CMK (cell line): ENCODE measurements at regions not wholly inside any gene's neighbourhood (a gene's known extent, or its start where the extent isn't known, plus 50 kb on each side); places are given as distances from the start of the nearest gene placed in this dataset.

ENCODE experiments used
- DNase-seq: peaks from one replicate; pipeline ENCODE4 v3.0.0-alpha.2; 2010; ENCODE audit warnings: low read depth

- DNase-seq = no peak
Observed at GRCh38 chr2:147550995-147551731, 293.7 kb upstream of the ACVR2A start.

DNA sequence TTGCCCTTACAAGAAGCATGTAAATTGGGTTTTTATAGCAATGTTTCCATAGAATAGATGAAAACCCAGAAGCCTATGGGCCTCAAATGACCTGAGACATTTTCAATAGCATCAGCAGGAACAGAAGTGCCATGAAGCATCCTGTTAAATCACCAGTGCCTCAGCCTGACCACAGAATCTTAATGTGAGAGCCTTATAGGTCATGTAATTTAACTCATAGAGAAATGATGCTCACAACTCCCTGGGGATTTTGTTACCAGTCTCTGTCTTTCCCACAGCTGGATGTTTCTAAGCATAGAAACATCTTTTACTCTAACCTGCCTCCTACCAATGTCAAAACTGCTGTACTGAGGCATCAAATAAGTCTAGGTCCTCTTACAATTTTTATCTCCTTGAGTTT is 295.8 kb upstream of the ACVR2A start:
- no peak for DNase-seq

GRCh38 chr2:147548451-147548850 is 296.4 kb upstream of the ACVR2A start:
- DNase-seq = no peak

GRCh38 chr2:147547440-147547839 is 297.4 kb upstream of the ACVR2A start:
- no peak for DNase-seq

DNA sequence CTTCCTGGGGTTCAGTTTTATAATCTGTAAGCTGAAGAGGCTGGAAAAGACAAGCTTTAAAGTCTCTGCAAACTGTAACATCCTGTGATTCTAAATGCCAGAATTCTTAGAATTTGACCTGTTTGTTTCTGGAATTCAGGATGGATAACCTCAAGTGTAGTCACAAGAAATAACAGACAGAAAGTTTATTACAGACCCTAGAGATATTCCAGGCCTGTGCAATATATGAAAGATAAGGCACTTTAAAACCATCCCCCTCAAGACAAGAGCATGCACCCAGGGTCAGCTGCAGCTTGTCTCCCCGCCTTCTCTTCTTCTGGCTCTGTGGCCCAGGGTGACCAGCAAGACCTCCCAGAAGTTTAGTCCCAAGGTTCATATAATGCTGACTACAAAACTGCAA is 298.7 kb upstream of the ACVR2A start:
- no peak for DNase-seq

- DNase-seq = no peak
Observed at GRCh38 chr2:147543056-147543455, 301.8 kb upstream of the ACVR2A start.

GRCh38 chr2:147542351-147542750 is 302.5 kb upstream of the ACVR2A start:
- DNase-seq = no peak

DNA sequence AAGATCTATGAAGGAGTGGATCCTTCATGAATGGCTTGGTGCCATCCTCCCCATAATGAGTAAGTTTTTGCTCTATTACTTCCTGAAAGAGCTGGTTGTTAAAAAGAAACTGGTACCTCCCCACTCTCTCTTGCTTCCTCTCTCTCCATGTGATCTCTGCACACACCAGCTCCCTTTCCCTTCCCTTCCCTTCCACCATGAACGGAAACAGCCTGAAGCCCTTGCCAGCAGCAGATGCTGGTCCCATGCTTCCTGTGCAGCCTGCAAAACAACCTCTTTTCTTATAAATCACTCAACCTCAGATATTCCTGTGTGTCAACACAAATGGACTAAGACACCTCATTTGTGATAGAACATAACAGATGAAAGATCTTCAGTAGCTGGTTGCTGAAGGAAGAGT is 303.5 kb upstream of the ACVR2A start:
- DNase-seq = no peak

- DNase-seq = no peak
Observed at GRCh38 chr2:147538821-147539220, 306.0 kb upstream of the ACVR2A start.

GRCh38 chr2:147538088-147538487 is 306.7 kb upstream of the ACVR2A start:
- DNase-seq = no peak

GRCh38 chr2:147531269-147531668 is 313.6 kb upstream of the ACVR2A start:
- DNase-seq = no peak

DNA sequence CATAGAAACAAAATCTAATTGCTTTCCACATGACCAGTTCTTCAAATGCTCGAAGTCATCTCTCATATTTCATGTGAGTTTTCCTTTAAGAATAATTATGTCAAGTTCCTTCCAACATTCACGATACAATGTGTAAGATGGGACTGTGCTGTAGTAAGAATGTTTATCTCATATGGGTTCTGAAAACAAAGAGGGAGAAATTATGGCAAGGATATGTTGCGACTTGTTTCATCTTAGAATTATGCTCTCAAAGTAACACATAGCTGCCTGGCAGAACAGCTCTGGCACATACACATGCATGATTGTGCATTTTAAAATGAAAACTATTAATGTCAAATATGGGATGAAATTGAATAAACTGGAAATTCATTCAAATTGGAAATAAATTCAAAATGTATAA is 314.8 kb upstream of the ACVR2A start:
- no peak for DNase-seq

DNA sequence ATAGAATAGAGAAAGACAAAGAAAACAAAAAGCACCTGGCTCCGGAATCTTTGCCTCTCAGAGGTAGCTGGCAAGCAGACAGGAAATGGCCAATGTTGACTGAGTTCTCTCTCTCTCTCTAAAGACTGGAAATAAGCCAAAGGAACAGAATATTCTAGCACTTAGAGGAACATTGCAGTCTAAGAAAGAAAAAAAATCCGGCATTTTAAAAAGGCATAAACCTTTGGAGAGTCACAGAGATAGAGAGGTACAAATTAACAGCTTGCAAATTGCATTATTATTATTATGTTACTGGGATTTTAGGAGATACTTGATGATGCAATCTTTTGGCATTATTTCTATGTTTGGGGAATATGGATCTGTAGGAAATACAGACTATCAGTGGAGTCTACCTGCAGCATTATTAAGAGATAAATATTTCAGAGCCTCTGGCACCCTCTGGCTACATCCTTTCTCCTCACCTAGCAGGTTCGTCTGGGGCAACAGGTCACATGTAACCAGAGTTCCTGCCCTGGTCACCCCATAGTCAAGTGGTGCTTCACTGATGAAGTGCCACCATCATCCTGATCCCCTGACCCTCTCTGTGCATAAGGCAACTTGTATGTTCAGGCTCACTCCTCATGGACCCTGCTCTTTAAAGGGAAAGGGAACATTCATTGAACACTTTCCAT is 318.9 kb upstream of the ACVR2A start:
- DNase-seq = no peak

- no peak for DNase-seq
Observed at GRCh38 chr2:147524912-147525311, 319.9 kb upstream of the ACVR2A start.

DNA sequence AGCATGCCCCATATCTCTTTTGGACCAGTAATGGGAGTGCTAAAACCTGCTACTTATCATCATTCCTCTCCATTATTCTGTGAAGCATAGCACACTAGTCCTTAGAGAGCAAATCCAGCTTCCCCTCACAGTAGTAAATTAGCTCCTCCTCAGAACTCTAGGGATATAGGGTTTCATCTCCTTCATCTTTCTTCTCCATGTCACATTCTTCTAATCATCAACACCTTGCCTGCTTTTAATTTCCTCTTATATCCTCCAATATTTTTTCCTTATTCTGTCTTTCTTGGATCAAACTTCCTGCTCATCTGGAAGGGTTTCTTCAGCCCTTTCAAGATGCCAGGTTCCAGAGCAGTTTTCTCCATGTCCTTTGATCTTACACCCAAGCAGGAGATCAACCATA is 321.4 kb upstream of the ACVR2A start:
- DNase-seq = no peak

GRCh38 chr2:147521936-147522335 is 322.9 kb upstream of the ACVR2A start:
- DNase-seq = no peak

DNA sequence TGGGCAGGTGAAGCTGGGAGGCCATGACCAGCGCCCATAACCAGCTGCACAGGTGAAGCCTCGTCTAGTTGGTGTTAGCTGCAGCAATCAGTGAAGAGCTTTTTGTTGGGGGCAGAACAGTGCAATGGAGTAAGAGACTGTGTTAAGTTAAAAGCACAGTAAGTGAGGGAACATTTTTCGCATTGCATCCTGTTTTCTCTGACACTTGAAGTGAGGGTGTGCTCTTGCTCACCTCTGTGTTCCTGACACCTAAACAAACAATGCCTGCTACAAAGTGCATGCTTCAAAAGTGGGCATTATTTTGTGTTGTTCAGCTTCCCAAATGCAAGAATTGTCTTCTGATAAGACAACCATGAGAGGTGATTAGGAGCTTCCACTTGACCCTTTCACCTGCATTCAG is 324.0 kb upstream of the ACVR2A start:
- DNase-seq = no peak

DNA sequence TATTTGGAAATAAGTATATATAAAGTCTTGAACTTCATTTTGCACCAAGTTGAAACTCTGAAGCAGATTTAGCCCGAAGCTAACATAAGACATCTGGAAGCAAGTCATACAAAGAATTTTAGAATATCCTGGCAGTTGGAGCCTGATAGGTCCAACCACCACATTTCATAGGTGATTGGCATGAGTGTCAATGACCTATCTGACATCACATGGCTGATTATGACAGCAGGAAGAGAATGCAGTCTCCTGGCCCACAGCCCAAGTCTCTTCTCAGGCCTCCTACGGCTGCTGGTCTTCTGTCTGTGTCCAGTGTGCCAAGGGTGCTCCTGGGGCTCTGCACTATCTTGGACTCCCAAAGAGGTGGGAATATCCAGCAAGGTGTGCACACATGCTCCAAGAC is 325.7 kb upstream of the ACVR2A start:
- no peak for DNase-seq

GRCh38 chr2:147515213-147515612 is 329.6 kb upstream of the ACVR2A start:
- DNase-seq = no peak

DNA sequence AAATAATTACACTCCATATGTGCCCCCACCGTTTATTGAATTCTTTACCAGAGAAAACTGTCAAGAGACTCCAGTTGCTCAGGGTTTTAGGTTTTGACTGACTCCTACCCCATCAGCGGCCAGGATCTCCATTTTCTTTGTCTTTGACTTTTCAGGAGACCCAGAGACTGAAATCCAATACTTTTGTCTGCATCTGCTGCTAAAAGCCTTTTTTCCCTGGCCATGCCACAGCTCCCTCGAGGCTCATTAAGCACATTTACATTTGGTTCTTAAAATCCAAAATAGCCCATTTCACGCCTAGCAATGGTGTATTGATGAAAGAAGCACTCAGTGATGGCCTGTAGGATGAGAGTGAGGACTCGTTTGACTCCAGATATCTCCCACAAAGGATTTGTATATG is 332.6 kb upstream of the ACVR2A start:
- DNase-seq = no peak

- DNase-seq = no peak
Observed at GRCh38 chr2:147511491-147511948, 333.3 kb upstream of the ACVR2A start.

GRCh38 chr2:147509821-147510220 is 335.0 kb upstream of the ACVR2A start:
- DNase-seq = no peak

- DNase-seq = no peak
Observed at GRCh38 chr2:147506889-147507288, 337.9 kb upstream of the ACVR2A start.
